HG03457 (cell line): ENCODE measurements at regions not wholly inside any gene's neighbourhood (a gene's known extent, or its start where the extent isn't known, plus 50 kb on each side); places are given as distances from the start of the nearest gene placed in this dataset.
"Not testable (repeated sequence)": the region's sequence is repeated elsewhere in the genome, so short reads cannot be mapped to it uniquely, and the experiment has no call there.

ENCODE experiments used
- ATAC-seq: cut with Tn5 transposase; IDR thresholded peaks from one replicate; pipeline ENCODE4 v1.9.1; 2021; ENCODE audit warnings: moderate number of reproducible peaks; ENCODE audit not compliant: unreplicated experiment

GRCh38 chr10:7070950-7071349 lies 339.9 kb downstream of the SFMBT2 start:
- ATAC-seq: no peak

- ATAC-seq: no peak
These were observed 341.1 kb downstream of the SFMBT2 start for GRCh38 chr10:7069706-7070105.

GRCh38 chr10:7056216-7056615 lies 354.6 kb downstream of the SFMBT2 start:
- ATAC-seq: no peak

GRCh38 chr10:7054915-7055314 lies 355.9 kb downstream of the SFMBT2 start:
- ATAC-seq: no peak

GRCh38 chr10:7053195-7053594 lies 357.6 kb downstream of the SFMBT2 start:
- ATAC-seq: no peak

- ATAC-seq: not testable (repeated sequence)
These were observed 360.8 kb downstream of the SFMBT2 start for GRCh38 chr10:7050024-7050423.

- no peak for ATAC-seq
These were observed 362.8 kb downstream of the SFMBT2 start for GRCh38 chr10:7048061-7048460.

- ATAC-seq: no peak
These were observed 364.2 kb downstream of the SFMBT2 start for GRCh38 chr10:7046615-7047014.

- no peak for ATAC-seq
These were observed 364.8 kb downstream of the SFMBT2 start for GRCh38 chr10:7045891-7046599.

GRCh38 chr10:7043055-7043653 lies 367.7 kb downstream of the SFMBT2 start:
- ATAC-seq: no peak

- ATAC-seq: no peak
These were observed 368.3 kb downstream of the SFMBT2 start for GRCh38 chr10:7042419-7043054.

- no peak for ATAC-seq
These were observed 368.8 kb downstream of the SFMBT2 start for GRCh38 chr10:7042000-7042399.

GRCh38 chr10:7040681-7041080 lies 370.2 kb downstream of the SFMBT2 start:
- no peak for ATAC-seq

GRCh38 chr10:7039859-7040258 lies 371.0 kb downstream of the SFMBT2 start:
- ATAC-seq: no peak

GRCh38 chr10:7038416-7038815 lies 372.4 kb downstream of the SFMBT2 start:
- ATAC-seq: no peak

GRCh38 chr10:7037434-7037833 lies 373.4 kb downstream of the SFMBT2 start:
- ATAC-seq: not testable (repeated sequence)

GRCh38 chr10:7036951-7037350 lies 373.9 kb downstream of the SFMBT2 start:
- ATAC-seq: no peak

GRCh38 chr10:7035126-7035761 lies 375.6 kb downstream of the SFMBT2 start:
- ATAC-seq: no peak

- no peak for ATAC-seq
These were observed 377.8 kb downstream of the SFMBT2 start for GRCh38 chr10:7033031-7033430.

- no peak for ATAC-seq
These were observed 380.5 kb downstream of the SFMBT2 start for GRCh38 chr10:7030134-7030855.

- ATAC-seq: no peak
These were observed 381.2 kb downstream of the SFMBT2 start for GRCh38 chr10:7029672-7030071.
